ENCODE measurements at regions not wholly inside any gene's neighbourhood (a gene's known extent, or its start where the extent isn't known, plus 50 kb on each side); places are given as distances from the start of the nearest gene placed in this dataset.
A peak's percentile ranks its signal among the peaks of the same experiment; 100 is the strongest.

DNA sequence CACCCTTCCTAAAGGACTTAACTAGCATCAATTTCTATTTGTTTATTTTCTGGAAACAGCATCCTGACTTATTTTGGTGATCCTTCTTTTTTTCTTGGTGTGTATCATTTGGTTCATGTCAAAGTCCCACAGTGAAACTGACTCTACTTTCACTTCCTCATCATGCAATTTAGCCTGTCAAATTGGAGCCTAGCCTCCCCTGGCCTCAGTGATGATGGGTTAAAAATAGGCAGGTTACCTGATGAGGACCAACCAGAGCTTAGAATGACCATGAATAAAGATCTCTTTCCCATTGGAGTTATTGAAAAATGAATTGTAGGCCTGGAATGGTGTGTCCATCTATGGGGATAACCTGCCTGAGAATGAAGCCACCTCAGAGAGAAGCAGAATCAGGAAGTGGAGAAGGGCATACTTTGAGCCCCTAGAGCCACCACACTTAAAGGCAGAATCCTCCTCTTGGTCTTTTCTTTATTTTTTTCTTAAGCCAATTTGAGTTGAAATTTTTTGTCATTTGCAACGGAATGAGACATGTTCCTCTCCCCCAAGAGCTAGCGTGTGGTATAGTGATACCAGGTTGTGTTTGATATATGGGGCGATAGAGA, 105.6 kb downstream of the BTBD3 start:
- no peak for DNase-seq

DNA sequence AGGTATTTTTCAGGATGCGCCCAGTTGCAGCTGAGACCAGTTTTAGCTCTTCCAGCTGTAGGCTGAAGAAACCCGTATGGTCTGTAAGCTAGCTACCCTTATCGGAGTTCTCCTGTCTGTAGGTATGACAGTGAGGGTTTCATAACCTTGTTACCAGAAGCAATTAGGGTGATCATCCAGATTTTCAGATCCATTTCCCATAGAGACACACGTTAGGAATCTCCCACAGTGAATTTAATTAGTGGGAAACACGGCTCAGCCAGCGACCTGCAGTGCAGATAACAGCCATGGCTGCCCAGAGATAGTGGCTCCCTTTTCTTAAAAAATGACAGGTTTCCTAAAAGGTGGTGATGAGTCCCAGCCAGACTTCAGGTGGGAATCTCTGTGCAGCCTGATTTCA, 111.1 kb downstream of the BTBD3 start:
- DNase-seq = no peak

DNA sequence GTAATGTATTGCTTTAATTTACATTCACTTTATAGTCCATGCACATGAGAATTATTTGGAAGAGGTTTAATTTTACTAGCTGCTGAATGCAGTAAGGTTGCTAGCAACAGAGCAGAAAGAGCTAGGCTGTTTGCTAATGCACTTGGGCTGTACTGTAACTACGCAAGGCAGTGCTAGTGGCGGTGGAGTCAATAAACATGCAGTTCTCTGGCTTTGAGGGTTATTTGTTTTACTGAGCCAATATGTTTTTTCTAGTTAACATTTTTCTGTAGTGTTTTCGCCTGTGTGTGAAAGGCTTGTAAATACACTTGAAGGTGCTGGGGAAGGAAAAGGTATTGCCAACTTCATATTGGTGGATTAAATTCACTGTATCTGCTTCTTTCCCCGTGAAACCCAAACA, 112.8 kb downstream of the BTBD3 start:
- no peak for DNase-seq

DNA sequence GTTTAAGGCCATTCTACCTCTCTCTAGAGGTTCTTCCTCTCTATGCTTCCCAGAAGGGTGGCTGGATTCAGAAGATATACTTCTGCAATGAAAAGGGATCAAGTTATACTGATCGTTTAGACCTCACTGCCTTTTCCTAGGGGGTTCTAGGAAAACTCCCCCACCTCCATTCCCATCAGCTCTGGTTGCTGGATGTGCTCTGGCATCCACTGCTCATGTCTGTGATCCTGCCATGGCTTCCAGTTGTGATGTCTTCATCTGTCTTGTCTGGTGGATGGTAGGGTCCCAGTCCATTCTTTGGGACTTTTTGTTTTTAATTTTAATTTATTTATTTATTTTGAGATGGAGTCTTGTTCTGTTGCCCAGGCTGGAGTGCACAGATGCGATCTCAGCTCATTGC, 118.4 kb downstream of the BTBD3 start:
- no peak for DNase-seq

DNA sequence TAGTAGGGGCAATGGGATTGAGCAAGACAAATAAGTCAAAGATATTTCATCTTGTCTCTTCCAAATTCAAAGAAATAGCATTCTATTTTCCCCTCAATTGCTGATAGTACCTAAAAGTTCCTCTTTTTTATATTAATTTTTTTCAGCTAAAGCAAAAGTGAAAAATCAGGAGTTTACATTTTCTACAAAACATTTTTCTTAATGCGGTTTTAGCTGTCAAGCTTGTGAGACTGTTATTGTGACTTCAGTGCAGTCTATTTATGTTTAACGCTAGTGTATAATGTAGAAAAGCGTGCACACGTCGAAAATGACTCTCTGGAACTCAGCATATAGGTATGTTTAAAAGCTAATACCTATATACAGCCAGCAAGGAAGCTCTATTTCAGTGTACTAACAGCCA, 119.8 kb downstream of the BTBD3 start:
- no peak for DNase-seq

DNA sequence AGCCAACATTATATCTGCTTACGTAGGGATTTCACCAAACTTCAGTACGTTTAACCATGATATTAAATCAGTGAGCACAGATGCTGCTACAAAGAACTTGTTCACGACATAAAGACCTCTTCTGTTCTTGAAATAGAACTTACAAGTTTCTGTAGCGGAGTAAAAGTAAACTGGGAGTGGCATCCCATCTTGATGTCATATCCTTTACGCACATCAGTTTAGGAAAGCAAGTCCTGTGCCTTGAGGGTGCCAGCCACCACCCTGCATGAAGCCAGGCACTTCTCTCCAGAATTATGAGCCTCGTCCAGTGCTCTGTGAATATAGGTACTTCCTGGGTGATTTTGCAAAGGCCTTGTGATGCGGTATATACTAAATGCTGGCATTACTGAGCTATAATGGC, 122.6 kb downstream of the BTBD3 start:
- DNase-seq = no peak

DNA sequence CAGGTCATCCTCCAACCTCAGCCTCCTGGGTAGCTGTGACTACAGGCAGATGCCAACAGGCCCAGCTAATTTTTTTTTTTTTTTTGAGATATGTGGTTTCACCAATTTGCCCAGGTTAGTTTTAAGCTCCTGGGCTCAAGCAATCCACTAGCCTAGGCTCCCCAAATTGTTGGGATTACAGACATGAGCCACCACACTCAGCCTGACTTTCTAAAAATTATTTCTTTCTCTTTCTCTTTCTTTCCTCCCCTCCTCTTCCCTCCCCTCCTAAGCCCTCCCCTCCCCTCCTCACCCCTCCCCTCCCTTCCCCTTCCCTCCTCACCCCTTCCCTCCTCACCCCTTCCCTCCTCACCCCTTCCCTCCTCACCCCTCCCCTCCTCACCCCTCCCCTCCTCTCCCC, 127.3 kb downstream of the BTBD3 start:
- no peak for DNase-seq

DNA sequence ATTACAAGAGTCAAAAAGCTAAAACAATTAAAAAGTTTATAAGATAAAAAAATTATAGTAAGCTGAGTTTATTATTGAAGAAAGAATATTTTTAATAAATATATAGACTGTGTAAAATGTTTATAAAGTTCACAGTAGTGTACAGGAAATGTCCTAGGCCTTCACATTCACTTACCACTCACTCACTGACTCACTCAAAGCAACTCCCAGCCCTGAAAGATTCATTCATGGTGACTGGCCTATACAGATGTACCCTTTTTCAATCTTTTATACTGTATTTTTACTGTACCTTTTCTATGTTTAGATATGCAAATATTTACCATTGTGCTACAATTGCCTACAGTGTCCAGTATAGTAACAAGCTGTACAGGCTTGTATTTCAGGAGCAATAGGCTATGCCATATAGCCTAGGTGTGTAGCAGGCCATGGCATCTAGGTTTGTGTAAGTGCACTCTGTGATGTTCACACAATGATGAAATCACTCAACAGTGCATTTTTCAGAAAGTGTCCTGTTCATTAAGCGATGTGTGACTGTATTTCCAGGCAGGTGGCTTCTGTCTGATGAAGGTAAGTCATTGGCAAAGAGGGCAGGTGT, 130.2 kb downstream of the BTBD3 start:
- peak; percentile 75 for DNase-seq

DNA sequence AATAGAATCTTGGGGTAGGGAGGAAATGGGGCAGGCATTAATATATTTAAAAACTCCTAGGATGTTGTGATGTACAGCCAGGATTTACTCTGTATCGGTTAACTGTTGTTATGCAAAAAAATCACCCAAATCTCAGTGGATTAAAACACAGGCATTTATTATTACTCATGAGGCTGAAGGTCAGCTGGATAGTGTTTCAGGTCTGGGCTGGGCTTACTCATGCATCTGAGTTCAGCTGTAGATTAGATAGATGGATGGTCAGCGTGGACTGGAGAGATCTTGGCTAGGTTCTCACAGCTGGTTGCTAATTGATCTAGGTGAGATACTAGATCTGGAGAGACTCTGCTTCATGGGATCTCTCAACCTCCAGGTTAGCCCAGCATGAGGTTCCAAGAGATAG, 131.4 kb downstream of the BTBD3 start:
- DNase-seq = peak; percentile 82

DNA sequence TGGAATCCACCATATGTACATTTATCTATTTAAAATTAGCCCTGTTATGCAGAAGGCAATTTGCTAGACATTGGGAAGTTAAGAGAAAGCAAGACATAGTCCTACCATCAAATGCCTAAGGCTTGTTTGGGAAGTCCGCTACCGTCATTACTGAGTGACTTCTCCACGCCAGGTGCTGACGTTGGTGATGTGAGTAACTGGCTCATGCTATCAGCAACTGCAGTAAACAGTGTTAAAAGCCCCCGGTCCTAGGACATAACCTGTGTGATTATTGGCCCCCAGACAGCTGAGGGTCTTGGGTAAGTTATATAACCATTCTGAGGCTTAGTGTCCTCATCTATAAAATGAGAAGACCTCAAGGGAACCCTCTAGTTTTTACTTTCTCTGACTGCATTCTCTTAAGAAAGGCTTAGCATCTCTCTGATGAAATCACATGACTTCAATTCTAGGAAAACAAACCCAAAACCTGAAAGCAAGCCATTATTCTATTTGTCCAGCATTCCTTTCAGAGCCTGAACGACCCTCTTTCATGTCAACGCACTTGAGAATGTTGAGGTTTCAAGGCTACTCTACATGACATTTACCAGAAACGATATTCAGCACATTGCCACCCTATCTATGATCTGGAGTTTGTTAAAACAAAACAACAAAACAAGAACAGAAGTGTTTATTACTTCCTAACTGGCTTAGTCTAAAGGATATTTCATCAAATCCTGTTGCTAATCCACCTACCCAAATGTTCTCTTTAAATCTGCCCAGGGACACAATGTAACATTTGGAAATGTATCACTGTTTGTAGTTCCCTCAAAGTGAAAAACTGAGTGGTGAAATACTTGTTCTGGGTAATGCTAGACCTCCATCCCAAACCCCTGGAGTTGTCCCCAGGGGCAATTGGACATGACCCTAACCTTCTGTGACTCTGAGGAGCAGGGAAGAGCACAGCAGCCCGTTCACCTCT, 133.8 kb downstream of the BTBD3 start:
- no peak for DNase-seq

DNA sequence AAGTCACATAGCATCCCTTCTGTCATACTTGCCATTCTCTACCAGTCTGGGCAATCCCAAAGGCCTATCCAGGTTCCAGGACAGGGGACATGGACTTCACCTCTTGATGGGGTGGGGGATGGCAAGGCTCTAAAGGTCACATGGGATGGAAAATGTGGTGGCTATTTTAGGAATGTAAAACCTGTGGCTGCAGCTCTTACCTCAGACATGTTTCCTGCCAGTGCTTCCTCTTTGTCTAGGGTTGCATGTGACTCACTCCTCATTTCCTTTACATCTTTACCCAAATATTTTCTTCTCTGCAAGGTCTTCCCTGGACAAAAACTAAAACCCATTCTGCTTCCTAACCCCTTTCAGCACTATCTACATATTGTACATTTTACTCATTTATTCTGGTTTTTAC, 135.7 kb downstream of the BTBD3 start:
- DNase-seq = peak; percentile 85

DNA sequence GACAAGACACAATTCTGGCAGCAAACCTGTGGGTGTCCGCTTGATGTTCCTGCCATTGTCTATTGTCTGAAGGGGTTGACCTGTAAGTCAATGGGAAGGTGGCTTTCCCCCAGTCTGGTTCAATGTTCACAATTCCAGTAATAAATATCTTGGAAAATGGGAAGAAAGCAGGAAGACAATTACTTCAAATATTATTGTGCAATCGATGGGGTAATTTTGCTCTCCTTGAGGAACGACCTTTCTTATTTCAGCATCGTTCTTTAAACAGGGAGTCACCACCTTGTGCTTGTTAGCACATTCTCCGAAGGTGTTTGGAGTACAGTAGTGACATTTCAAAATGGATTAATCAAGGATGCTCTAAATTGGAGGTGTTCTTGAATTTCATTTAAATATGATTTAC, 136.9 kb downstream of the BTBD3 start:
- DNase-seq = no peak

DNA sequence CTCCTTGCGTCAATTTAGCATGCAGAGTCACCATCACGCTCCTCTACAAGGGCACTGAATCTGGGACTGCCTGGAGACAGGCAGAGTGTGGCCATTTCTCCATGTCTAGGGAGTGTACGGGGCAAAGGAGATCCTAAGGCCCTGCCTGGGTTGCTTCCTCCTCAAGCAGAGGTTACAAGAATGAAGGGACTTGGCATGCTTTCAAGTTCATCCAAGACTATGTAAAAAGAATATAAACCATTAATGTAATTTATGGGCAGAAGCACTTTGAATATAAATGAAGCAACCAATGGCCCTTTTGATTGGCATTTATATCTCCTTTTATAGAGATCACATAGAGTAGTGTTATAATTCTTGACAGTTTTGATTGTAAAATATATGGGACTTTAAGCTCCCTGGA, 137.5 kb downstream of the BTBD3 start:
- DNase-seq = no peak

DNA sequence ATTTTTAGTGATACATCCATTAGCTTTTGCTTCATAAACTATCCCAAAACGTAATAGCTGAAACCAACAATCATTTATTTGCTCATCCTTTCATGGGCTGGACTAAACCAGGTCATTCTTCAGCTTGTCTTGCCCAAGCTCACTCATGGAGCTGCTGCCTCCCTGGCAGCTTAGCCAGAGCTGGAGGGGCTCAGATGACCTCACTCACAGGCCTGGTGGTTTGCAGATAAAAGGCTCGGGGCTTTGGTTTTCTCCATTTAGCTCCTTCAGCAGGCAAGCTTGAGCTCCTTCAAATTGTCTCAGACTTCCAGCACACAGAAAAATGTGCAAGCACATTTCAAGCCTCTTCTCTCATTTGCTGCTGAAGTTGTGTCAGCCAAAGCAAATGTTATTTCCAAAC, 139.1 kb downstream of the BTBD3 start:
- no peak for DNase-seq

DNA sequence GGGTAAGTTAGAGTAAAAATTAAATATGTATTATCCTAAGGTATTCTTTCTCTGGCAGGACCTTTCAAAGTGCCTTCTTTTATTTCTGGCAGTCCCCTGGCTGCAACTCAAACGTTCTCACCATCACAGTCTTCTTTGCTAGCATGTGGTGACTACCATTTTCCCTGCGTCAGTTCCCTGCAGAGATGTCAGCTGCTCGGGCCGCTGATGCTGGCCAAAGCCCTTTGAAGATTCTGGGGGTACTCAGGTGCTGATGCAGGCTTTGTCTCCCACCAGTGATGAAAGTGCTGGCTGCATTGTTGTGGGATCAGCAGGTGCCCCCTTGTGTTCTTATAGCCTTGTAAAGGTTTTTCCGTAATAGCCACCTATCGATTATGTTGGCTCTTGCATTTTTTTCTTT, 140.1 kb downstream of the BTBD3 start:
- DNase-seq = no peak

DNA sequence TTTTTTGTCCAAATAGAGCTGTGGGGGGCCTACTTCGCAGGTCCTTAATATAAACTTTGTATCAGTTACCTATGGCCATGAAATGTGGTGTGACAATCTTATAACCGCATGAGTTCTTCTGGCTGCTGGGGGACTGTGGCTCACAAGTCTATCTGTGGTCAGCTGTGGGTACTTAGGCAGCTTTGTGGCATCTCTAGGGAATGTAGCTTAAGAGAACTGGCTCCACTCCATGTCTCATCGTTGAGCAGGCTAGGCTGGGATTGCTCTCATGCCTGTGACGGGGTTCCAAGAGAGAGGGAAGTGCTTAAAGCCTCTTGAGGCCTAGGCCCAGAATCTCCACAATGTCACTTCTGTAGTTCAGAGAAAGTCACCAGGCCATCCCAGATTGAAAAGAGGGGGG, 140.5 kb downstream of the BTBD3 start:
- no peak for DNase-seq

DNA sequence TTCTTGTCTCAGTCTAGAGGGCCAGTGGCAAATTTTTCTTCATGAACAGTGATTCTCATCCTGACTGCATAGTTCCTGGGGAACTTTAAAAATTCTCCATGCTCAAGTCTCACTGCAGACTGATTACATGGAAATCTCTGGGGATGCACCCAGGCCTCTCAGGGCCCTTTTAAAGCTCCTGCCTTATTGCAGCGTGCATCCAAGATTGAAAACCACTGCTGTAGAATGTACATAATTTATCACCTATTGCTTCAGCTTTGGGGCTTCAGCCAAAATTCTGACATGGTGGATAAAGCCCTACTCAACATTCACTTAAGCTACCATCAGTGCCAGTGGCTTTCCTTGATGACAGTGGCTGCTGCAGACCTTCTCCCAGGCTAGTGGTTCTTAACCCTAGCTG, 143.8 kb downstream of the BTBD3 start:
- no peak for DNase-seq

DNA sequence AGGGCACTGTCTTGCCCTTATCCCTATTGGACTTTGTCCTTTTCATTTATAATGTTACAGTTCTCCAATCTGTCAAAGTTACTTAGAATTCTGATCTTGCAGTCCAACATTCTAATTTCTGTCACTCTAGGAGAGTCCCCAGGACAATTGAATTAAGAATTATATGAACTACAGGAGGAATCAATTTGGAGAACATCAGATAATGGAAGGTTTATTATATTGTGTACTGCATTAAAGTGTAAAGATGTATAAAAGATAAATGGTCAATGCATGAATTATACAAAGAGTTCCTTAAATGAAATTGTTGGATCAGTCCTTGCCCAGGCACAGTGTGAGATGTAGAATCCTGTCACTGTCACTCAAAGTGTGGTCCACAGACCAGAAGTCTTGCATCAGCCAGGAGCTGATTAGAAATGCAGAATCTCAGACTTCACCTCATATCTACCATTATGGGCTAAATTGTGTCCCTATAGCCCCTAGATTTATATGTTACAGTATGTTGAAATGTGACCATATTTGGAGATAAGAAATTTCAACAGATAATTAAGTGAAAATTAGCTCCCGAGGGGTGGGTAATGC, 145.5 kb downstream of the BTBD3 start:
- no peak for DNase-seq

DNA sequence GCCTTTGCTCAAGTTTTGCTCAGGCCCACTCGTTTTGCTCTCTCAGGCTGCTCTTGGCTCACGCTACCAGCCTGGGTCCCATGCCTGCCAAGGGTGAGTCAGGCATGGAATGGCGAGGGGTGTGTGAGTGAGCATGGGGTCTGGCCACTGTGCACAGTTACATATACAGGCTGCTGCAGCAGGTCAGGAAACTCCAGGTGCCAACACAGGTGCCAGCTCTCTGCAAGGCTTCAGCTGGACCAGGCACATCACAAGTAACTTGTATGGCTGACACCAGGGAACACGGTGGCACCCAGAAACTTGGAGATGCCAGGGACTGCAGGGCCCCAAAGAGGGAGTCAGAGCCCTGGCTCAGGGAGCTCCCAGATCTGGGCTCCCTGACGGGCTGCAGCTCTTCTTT, 146.8 kb downstream of the BTBD3 start:
- no peak for DNase-seq

DNA sequence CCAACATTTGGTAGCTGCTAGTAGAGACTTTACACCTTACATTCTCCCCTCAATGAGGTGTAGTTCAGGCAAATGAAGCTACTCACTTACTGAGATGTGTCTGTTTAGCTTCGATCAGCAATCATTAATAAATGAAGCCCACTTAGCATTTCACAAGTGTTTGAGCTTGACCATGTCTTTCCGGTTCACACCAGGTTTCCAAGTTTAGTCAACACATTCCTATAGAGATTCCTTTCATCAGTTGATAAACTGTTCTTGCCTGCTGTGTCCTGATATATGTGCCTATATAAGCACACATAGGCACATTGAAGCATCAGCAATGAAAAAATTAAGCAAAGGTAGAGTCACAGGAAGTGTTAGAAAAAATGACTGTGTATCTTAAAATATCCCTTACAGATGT, 150.0 kb downstream of the BTBD3 start:
- no peak for DNase-seq

DNA sequence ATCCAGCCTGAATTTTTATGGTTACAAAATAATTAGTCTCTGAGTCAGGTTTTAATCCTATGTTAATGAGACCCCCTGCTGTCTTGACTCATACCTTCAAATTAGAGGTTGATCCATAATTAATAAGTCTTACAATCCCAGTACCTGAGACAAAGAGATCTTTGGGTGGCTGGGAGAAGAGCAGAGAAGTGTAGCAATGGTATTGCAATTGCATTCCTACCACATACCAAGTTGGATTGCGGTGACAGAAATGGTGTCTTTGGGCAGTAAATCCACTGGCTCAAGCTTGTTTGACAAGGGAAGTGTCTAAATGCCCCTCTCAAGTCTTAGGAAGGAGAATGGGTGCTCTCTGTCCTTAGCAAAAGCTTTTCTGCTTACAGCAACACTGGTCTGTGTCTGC, 150.4 kb downstream of the BTBD3 start:
- no peak for DNase-seq

DNA sequence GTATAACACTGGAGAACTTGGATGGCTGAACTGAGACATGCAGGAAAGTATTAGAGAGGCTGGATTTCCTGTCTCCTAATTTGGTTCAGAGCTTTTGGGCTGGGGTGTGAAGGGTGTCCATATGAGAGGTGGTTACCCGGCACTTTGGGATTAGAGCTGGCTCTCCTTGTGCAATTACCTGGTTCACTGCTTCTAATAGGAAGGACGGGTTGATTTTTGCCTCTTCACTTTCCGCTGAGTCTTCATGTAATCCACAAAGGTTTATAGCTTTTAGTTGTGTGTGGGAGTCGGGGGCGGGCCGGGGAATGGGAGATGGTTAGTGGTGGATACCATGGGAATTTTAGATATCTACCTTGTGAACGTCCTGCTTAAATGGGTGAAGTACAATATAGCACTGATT, 151.5 kb downstream of the BTBD3 start:
- DNase-seq = no peak

DNA sequence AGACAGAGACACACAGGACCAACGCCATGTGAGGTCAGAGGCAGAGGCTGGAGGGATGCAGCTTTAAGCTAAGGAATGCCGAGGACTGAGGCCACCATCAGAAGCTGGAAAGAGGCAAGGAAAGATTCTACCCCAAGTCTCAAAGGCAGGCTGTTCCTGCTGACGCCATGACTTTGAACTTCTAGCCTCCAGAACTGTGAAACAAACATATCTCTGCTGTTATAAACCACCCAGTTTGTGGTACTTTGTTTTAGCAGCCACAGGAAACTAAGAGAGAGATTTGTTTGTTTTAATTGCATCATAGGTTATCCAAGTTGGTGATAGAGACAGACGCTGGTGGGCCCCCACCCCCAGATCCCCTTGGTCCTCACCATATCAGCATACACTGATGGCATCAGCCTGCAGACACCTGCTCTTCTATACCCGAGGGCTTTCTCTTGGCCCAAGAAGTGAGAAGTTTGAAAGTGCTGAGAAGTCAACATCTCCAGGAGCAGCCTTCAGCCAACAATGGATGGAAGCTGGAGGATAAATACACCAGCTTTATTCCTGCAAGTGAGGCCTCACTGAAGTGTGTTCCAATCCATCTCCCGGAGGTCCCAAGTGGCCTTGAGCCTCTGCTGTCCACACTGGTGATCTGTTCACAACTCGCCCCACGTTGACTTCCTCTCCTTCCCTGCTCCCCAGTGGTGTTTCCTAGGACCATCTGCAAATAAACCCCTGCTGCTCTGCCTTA, 154.7 kb downstream of the BTBD3 start:
- DNase-seq = no peak

Data from HCEC 1CT (cell line).